Islet precursor cell (in vitro differentiated cells): ENCODE measurements at regions not wholly inside any gene's neighbourhood (a gene's known extent, or its start where the extent isn't known, plus 50 kb on each side); places are given as distances from the start of the nearest gene placed in this dataset.

Source experiments
- DNase-seq: peaks from one replicate; pipeline ENCODE4 v3.0.0-alpha.2; 2018

GRCh38 chr12:75974323-75975187 is 57.0 kb downstream of the PHLDA1 start:
- DNase-seq: no peak

GRCh38 chr12:75971253-75971652 is 60.3 kb downstream of the PHLDA1 start:
- DNase-seq: no peak

GRCh38 chr12:75970310-75970709 is 61.3 kb downstream of the PHLDA1 start:
- no peak for DNase-seq

- peak; percentile 75 for DNase-seq
Measured at GRCh38 chr12:75969768-75970167, 61.8 kb downstream of the PHLDA1 start.

- DNase-seq: no peak
Measured at GRCh38 chr12:75965661-75966060, 65.9 kb downstream of the PHLDA1 start.

- DNase-seq: no peak
Measured at GRCh38 chr12:75964150-75964549, 67.4 kb downstream of the PHLDA1 start.

DNA sequence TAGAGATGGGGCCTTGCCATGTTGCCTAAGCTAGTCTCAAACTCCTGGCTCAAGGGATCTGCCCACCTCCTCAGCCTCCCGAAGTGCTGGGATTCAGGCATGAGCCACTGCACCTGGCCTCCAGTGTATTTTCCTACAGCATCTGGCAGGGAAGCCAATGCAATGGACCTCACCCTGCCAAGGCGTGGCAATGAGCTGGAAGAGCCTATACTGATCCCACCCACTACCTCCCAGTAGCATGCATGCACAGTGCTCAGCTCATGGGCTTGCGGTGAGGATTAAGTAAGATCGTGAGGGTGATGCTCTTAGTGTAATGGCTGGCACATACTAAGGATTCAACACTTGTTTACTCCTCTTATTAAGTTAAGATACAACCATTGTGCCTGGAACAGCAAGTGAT is 69.7 kb downstream of the PHLDA1 start:
- no peak for DNase-seq

GRCh38 chr12:75960954-75961661 is 70.5 kb downstream of the PHLDA1 start:
- no peak for DNase-seq

GRCh38 chr12:75960086-75960910 is 71.3 kb downstream of the PHLDA1 start:
- DNase-seq: peak; percentile 78

DNA sequence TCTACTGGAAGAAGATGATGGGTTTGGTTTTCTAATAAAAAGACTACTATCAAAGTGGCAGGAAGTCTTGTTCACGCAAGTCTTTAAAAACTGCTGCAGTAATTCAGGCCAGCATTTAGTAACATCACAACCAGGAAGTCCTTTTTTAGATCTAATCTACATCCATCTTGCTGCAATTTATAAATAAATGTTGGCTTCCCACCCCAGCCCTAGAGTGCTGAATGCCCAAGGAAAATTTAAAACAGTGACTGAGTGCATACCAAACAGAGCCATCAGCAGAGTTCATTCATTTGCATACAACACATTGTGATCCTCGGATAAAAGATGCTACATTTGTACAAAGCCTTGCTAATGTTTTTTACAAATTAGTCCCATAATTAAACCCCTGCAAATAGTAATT is 72.1 kb downstream of the PHLDA1 start:
- DNase-seq: no peak

- no peak for DNase-seq
Measured at GRCh38 chr12:75959060-75959459, 72.5 kb downstream of the PHLDA1 start.

DNA sequence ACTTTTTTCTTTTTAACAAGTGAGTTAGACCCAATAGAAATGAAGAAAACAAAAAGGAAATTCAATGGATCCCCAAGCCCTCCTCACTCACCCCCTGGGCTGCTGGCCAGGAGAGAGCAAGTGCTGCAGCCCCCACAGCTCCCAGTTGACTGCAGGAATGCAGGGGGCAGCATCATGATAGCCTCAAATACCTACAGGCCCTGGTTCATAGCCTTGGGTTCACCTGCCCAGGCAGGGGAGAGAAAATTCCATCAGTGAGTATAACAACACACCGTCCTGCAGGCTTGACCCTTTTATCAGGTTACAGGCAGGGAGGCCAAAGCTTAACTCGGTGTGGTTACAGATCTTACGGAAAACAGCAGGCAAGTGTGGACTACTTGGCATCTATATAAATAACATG is 76.3 kb downstream of the PHLDA1 start:
- no peak for DNase-seq

DNA sequence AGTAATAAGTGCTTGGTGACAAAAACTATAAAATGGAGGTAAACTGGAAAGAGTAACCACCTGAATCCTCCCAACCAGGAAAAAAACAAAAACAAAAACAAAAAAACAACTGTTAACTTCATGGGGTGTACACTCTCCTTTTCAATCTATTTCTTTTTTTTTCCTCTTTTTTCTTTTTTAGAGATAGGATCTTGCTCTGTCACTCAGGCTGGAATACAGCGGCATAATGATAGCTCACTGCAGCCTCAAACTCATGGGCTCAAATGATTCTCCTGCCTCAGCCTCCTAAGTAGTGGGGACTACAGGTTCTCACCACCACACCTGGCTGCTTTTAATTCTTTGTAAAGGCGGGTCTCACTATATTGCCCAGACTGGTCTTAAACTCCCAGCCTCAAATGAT is 76.8 kb downstream of the PHLDA1 start:
- no peak for DNase-seq

DNA sequence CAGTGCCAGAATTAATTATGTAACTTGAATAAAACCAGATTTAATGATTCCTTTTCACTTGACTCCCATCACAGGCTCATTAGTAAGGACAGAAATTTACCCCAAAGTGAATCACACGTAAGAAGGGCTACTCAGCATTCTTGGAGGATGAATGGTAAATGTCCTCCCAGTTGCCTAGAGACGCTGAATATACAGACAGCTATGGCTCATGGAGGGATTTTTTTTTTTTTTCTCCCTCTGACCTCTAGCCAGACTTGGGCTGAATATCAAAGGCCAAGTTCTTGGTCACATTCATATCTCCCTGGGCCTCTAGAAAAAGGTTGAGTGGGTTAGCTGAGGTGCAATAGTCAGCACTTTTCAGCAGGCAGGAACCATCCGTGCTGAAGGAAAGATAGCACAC is 77.5 kb downstream of the PHLDA1 start:
- DNase-seq: peak; percentile 84

DNA sequence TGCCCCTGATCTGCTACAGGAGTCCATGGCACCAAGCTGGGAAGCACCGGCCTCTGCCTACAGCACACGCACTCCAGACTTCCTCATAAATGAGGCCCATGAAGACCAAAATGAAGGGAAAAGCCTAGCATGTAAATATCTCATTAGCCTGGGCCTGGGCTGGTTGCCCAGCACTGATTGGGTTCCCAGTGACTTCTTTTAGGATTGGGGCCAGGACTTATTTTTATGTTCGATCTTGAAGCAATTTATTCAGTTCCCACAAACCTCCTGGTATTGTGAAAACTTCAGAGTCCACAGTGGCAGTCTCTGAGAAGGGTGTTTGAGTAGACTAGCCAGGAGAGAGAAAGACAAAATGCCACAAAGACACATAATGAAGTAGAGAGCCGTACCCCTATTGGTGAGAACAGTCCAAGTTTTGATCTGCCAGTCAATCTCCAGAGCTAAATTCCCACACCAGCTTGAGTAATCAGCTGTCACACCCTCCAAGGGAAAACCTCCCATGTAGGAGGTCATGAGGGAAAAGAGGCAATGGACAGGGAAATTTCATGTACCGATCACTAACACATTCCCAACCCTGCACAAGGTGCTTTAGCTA is 78.2 kb downstream of the PHLDA1 start:
- no peak for DNase-seq

- DNase-seq: no peak
Measured at GRCh38 chr12:75951399-75952278, 79.9 kb downstream of the PHLDA1 start.

GRCh38 chr12:75947156-75947723 is 84.3 kb downstream of the PHLDA1 start:
- DNase-seq: no peak

GRCh38 chr12:75945581-75945980 is 86.0 kb downstream of the PHLDA1 start:
- DNase-seq: no peak

DNA sequence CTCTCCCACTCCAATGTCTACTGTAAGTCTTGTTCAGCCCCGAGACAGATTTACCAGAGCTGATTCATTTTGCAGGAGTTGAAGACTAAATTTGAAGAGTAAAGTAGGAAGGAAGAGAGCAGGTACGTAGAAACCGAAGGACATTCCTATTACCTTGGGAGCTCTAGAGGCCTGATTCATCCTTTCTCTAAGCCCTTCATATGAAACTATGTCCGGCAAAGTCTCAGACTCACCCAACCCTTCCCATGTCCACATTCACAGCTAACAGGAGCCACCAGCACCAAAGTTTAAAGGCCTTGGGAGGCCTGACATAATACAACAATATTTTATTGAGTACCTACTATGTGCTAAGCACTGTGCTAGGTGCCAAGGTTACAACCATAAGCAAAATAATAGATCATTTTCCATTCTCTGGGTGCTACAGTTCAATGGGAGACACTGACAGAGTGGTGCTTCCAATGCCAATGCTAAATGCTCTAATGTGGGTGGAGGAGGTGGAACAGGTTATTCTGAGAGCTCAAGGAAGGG is 86.6 kb downstream of the PHLDA1 start:
- DNase-seq: no peak

DNA sequence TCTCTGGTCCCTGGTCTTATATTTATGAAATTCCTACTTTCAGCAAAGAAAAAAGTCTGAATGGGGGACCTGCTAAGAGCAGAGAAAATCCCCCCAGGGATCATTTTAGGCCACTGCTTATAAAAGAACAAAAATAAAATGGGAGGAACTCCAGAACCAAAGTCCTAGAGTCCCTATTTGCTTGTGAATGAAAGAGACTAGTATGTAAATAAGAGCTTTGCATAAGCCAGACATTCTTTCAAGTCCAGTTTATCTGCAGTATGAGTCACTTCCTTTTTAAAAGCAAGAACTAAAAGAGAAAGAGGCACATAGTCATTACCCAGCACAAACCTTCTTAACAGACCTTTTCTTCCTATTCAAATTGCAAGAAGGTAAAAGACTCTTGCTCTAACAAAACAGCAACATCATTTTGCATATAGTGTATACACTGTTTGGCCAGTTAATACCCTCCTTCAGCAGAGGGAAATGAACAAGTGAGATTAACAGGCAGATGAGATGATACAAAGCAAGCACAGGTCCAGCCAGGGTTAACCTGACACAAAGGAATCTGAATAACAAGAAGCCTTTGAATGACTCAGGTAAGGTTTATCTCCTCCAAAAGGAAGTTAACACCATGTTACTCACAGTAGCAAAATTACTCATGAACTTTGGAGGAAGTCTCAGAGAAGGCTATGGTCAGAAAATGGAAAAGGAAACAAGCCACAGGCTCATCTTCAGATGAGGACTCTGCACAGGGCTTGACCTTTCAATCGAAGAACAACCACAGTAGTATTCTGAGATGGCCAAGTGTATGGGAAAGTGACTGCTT is 87.3 kb downstream of the PHLDA1 start:
- DNase-seq: peak; percentile 72

DNA sequence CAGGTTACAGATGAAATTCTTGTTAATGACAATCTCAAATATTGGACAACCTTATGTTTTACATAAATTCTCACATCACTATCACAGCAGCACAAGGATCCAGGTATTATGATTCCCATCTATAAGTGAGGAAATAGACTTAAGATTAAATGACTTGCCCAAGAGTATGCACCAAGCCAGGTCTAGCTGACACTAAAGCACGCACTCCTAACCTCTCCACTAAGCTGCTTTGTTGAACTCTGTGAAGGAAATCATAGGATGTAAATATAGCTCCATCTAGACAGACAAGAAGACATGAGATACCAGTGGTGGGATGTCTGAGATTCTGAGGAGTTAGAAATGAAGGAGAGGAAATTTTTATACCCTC is 87.9 kb downstream of the PHLDA1 start:
- no peak for DNase-seq
